ENCODE measurements at regions not wholly inside any gene's neighbourhood (a gene's known extent, or its start where the extent isn't known, plus 50 kb on each side); places are given as distances from the start of the nearest gene placed in this dataset.

- TF ChIP-seq, protein P1, sequence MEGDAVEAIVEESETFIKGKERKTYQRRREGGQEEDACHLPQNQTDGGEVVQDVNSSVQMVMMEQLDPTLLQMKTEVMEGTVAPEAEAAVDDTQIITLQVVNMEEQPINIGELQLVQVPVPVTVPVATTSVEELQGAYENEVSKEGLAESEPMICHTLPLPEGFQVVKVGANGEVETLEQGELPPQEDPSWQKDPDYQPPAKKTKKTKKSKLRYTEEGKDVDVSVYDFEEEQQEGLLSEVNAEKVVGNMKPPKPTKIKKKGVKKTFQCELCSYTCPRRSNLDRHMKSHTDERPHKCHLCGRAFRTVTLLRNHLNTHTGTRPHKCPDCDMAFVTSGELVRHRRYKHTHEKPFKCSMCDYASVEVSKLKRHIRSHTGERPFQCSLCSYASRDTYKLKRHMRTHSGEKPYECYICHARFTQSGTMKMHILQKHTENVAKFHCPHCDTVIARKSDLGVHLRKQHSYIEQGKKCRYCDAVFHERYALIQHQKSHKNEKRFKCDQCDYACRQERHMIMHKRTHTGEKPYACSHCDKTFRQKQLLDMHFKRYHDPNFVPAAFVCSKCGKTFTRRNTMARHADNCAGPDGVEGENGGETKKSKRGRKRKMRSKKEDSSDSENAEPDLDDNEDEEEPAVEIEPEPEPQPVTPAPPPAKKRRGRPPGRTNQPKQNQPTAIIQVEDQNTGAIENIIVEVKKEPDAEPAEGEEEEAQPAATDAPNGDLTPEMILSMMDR (IDR thresholded peaks at IDR 0.05) = no peak
- TF ChIP-seq POLR2A (IDR thresholded peaks at IDR 0.05) = no peak
These were observed 600.0 kb downstream of the KCTD12 start for GRCh38 chr13:76286178-76286577.

All from Peyer's patch (tissue), 4 donors.